Erythroblast (primary cell): ENCODE measurements at regions not wholly inside any gene's neighbourhood (a gene's known extent, or its start where the extent isn't known, plus 50 kb on each side); places are given as distances from the start of the nearest gene placed in this dataset.

ENCODE experiments used
- GATA1 ChIP-seq: IDR thresholded peaks from 2 replicates; pipeline ENCODE4 v1.6.1; 2011; ENCODE audit warnings: low read depth, mild to moderate bottlenecking, control low read depth, low read length, moderate library complexity
- POLR2A ChIP-seq: IDR thresholded peaks from 2 replicates; pipeline ENCODE4 v1.6.1; 2011; ENCODE audit warnings: mild to moderate bottlenecking, low read length

- TF ChIP-seq POLR2A (no peak), GATA1 (no peak)
Observed at GRCh38 chr10:71085689-71086438, 126.5 kb upstream of the UNC5B start.
